K562 (cell line): ENCODE measurements at regions not wholly inside any gene's neighbourhood (a gene's known extent, or its start where the extent isn't known, plus 50 kb on each side); places are given as distances from the start of the nearest gene placed in this dataset.

Source experiments
- ATAC-seq: fragments of 200-7000 bp; cut with Tn5 transposase; 3 replicates; pipeline ENCODE4 v1.9.1; 2020; ENCODE audit warnings: moderate library complexity
- BruUV-seq: library from RNA; stranded (reverse); fragments of 400-500 nt; replicated peaks from 2 replicates; lab custom pipeline; 2021; lab: Mats Ljungman, UMichigan
- CTCF ChIA-PET: fragments of 300-600 bp; formaldehyde crosslinking; extraction: SDS; loops from one replicate; lab custom pipeline; 2021; ENCODE audit warnings: low intra/inter-chr PET ratio; lab: Yijun Ruan, JAX
- POLR2A ChIA-PET: fragments of 300-600, 350-650 bp; sonication (Branson Sonifier 250); formaldehyde crosslinking; extraction: SDS; loops from one replicate; lab custom pipeline; 2021; ENCODE audit warnings: antibody characterized with exemption, inconsistent platforms; lab: Yijun Ruan, JAX
- DNase-seq, 4 experiments: peaks; one replicate each; pipeline versions ENCODE4 v3.0.0 to v3.0.0-alpha.2; 2011 to 2018; ENCODE audit warnings: low spot score in 3 of 4, mixed read lengths in 3 of 4; ENCODE audit errors: extremely low read depth in 1 of 4
- FAIRE-seq: peaks from 2 replicates; lab custom pipeline; 2011; peaks lifted over from hg19 to GRCh38; lab: Jason Lieb, UNC
- H2AFZ ChIP-seq: 2 replicates; pipeline ENCODE4 v1.6.0; 2011; ENCODE audit warnings: low read depth, low read length, control low read depth, inconsistent platforms
- H3K27ac ChIP-seq: fragments of 200-600 bp; 3 replicates; pipeline ENCODE4 v1.8.0; 2011; ENCODE audit warnings: low read depth, mild to moderate bottlenecking, control low read depth, inconsistent platforms, low read length, moderate library complexity, mixed read lengths; ENCODE audit errors: extremely low read depth
- H3K27me3 ChIP-seq, 2 experiments: fragments of 300-600 bp in 1 of 2; 2 replicates in 1 of 2; 3 replicates in 1 of 2; pipeline versions ENCODE4 v1.6.0 to v1.8.0; 2011; ENCODE audit warnings: inconsistent platforms in 2 of 2, low read length in 2 of 2, mild to moderate bottlenecking in 1 of 2, mixed read lengths in 1 of 2, moderate library complexity in 1 of 2; ENCODE audit not compliant: control insufficient read depth in 2 of 2, insufficient read depth in 2 of 2
- H3K36me3 ChIP-seq: fragments of 300-600 bp; 3 replicates; pipeline ENCODE4 v1.8.0; 2011; ENCODE audit warnings: mild to moderate bottlenecking, low read length, inconsistent platforms; ENCODE audit not compliant: control insufficient read depth, insufficient read depth
- H3K4me1 ChIP-seq, 2 experiments: fragments of 200-600 bp in 1 of 2; replicated peaks in 1 of 2; 2 replicates in 1 of 2; 3 replicates in 1 of 2; pipeline versions ENCODE4 v1.5.1 to v1.8.0; 2011; ENCODE audit warnings: inconsistent platforms in 2 of 2, low read length in 2 of 2, mild to moderate bottlenecking in 1 of 2, mixed read lengths in 1 of 2, moderate library complexity in 1 of 2; ENCODE audit not compliant: control insufficient read depth in 2 of 2, insufficient read depth in 2 of 2
- H3K4me2 ChIP-seq: 2 replicates; pipeline ENCODE4 v1.6.1; 2011; ENCODE audit warnings: low read length, control low read depth, inconsistent platforms, mixed read lengths; ENCODE audit not compliant: insufficient read depth
- H3K4me3 ChIP-seq: fragments of 200-600 bp; sonication (generic), shearing (Covaris generic); 2 replicates; pipeline ENCODE4 v1.5.1; 2016; ENCODE audit warnings: control low read depth, inconsistent platforms
- H3K79me2 ChIP-seq: fragments of 200-600 bp; 3 replicates; pipeline ENCODE4 v1.8.0; 2011; ENCODE audit warnings: low read length, inconsistent platforms; ENCODE audit not compliant: control insufficient read depth, insufficient read depth
- H3K9ac ChIP-seq, 2 experiments: 2 replicates each; pipeline versions ENCODE4 v1.6.0 to v1.6.1; 2011; ENCODE audit warnings: low read depth in 2 of 2, low read length in 2 of 2, control low read depth in 1 of 2, inconsistent platforms in 1 of 2, mild to moderate bottlenecking in 1 of 2, mixed read lengths in 1 of 2; ENCODE audit not compliant: insufficient read depth in 1 of 2
- H3K9me1 ChIP-seq: one replicate; pipeline ENCODE4 v1.6.0; 2011; ENCODE audit warnings: inconsistent platforms, mild to moderate bottlenecking, low read length, moderate library complexity; ENCODE audit not compliant: control insufficient read depth, insufficient read depth
- H3K9me3 ChIP-seq: replicated peaks from 2 replicates; pipeline ENCODE4 v1.5.1; 2011; ENCODE audit warnings: low read depth, low read length, inconsistent platforms; ENCODE audit not compliant: control insufficient read depth, insufficient read depth
- H4K20me1 ChIP-seq: replicated peaks from 2 replicates; pipeline ENCODE4 v1.6.1; 2011; ENCODE audit warnings: low read length, inconsistent platforms, mixed read lengths; ENCODE audit not compliant: control insufficient read depth, insufficient read depth
- CAMTA2 ChIP-seq: fragments of 250-450 bp; sonication (Bioruptor Pico); conservative IDR thresholded peaks from 2 replicates; pipeline ENCODE4 v1.5.1; 2022
- FOXP4 ChIP-seq: sonication (generic); formaldehyde crosslinking; IDR thresholded peaks from 2 replicates; pipeline ENCODE4 v1.8.0; 2022; ENCODE audit warnings: mild to moderate bottlenecking, missing genetic modification reagents, borderline replicate concordance
- GABPB2 ChIP-seq: fragments of 250-450 bp; sonication (Bioruptor Pico); conservative IDR thresholded peaks from 2 replicates; pipeline ENCODE4 v1.5.1; 2021; ENCODE audit warnings: mild to moderate bottlenecking
- ILK ChIP-seq: fragments of 450-650 bp; IDR thresholded peaks from 2 replicates; pipeline ENCODE4 v1.6.1; 2016; ENCODE audit warnings: missing genetic modification characterization, low read depth, mild to moderate bottlenecking, missing compliant biosample characterization, moderate library complexity, borderline replicate concordance
- IRF9 ChIP-seq: fragments of 450-650 bp; IDR thresholded peaks from 2 replicates; pipeline ENCODE4 v1.6.1; 2016; ENCODE audit warnings: missing biosample characterization, missing genetic modification characterization
- MTA3 ChIP-seq: fragments of 450-650 bp; formaldehyde crosslinking; IDR thresholded peaks from 2 replicates; pipeline ENCODE4 v1.6.1; 2017; ENCODE audit warnings: mild to moderate bottlenecking, borderline replicate concordance
- NR3C1 ChIP-seq: sonication (generic); formaldehyde crosslinking; IDR thresholded peaks from 2 replicates; pipeline ENCODE4 v1.8.1; 2022; ENCODE audit warnings: missing genetic modification reagents
- SETDB1 ChIP-seq: IDR thresholded peaks from one replicate; pipeline ENCODE4 v1.6.1; 2012; ENCODE audit warnings: low read length, control low read depth, inconsistent platforms
- TBP ChIP-seq: optimal IDR thresholded peaks from 2 replicates; pipeline ENCODE3; 2011; ENCODE audit warnings: low read depth, low read length, improper control_type of control experiment
- USF2 ChIP-seq: sonication (generic); formaldehyde crosslinking; IDR thresholded peaks from 2 replicates; pipeline ENCODE4 v1.5.0; 2020; ENCODE audit warnings: missing genetic modification reagents
- ZNF124 ChIP-seq: sonication (generic); formaldehyde crosslinking; IDR thresholded peaks from 2 replicates; pipeline ENCODE4 v1.8.1; 2022; ENCODE audit warnings: missing genetic modification reagents
- ZNF239 ChIP-seq: fragments of 250-450 bp; sonication (Bioruptor Pico); IDR thresholded peaks from 2 replicates; pipeline ENCODE4 v1.4.0; 2020; ENCODE audit warnings: mild to moderate bottlenecking
- WGBS: fragments of 100-300 bp; shearing (Covaris generic); methylation state at CpG from one replicate; pipeline ENCODE4 v1.1.6; 2016; ENCODE audit warnings: low coverage, mixed read lengths; ENCODE audit not compliant: insufficient coverage; ENCODE audit errors: missing lambda C conversion rate; 5-methylcytosine and 5-hydroxymethylcytosine counted together
- in situ Hi-C: fragments of 300-500 bp; cut with MboI; formaldehyde crosslinking; loops from 4 replicates; pipeline ENCODE4 v1.15.0; 2018; ENCODE audit warnings: inconsistent platforms, mixed read lengths
- intact Hi-C: fragments of 100-400 bp; cut with micrococcal nuclease; formaldehyde crosslinking; loops from 2 replicates; pipeline ENCODE4 v1.14.2; 2022

GRCh38 chr2:18242716-18243115, 317.7 kb downstream of the RDH14 start:
- Histone ChIP-seq H3K27me3 (no peaks in the 10 kb centered on the region), H3K9me3 (no peaks in the 10 kb centered on the region), H3K79me2 (no peaks in the 10 kb centered on the region), H4K20me1 (no peaks in the 10 kb centered on the region), H2AFZ (no peak overlapping the region), H3K4me2 (no peak overlapping the region), H3K4me1 (no peaks in the 10 kb centered on the region), H3K36me3 (no peaks in the 10 kb centered on the region), H3K9me1 (no peaks in the 10 kb centered on the region), H3K4me3 (no peak overlapping the region), H3K27ac (no peak overlapping the region), H3K9ac (no peak overlapping the region)
- ATAC-seq: no peak
- TF ChIP-seq MTA3: no peak
- TF ChIP-seq NR3C1 (CRISPR knock-in tag): no peak
- no peak for TF ChIP-seq IRF9 (tag)
- ChIA-PET POLR2A (no interaction called here), CTCF (no interaction called here)
- intact Hi-C loops (no loop called here), in situ Hi-C loops (no loop called here)
- no TSS peak for BruUV-seq
- FAIRE-seq: no peak
- no peak for DNase-seq

DNA sequence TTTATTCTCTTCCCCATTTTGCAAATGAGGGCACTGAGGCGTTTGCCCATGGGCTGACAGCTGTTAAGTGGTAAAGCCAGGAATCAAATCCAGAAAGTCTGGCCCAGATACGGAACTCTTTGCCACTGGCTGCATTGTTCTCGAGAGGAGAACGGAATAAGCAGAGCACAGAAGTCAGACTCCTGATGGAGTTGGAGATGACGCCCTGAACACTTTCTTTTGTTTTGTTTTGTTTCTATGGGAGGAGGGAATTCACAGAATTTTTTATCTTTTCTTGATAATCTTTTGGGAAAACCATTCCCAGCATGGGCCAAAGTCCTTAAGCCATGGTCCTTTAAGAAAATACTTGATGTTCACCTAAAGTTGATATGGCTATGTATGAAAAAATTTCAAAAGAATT, 322.2 kb downstream of the RDH14 start:
- Histone ChIP-seq H2AFZ (no peak overlapping the region), H3K79me2 (no peaks in the 10 kb centered on the region), H3K9me3 (no peaks in the 10 kb centered on the region), H3K9me1 (no peaks in the 10 kb centered on the region), H3K27me3 (no peaks in the 10 kb centered on the region), H3K4me1 (no peaks in the 10 kb centered on the region), H3K4me2 (no peak overlapping the region), H3K27ac (no peak overlapping the region), H3K4me3 (no peak overlapping the region), H3K9ac (no peak overlapping the region), H4K20me1 (no peaks in the 10 kb centered on the region), H3K36me3 (no peaks in the 10 kb centered on the region)
- ChIA-PET POLR2A (no interaction called here), CTCF (no interaction called here)
- ATAC-seq (no peak), FAIRE-seq (no peak), DNase-seq (no peak)
- WGBS: 2% methylated on average over 5 of the region's 5 CpGs
- intact Hi-C loops: no loop called here
- no TSS peak for BruUV-seq
- in situ Hi-C loops: no loop called here
- TF ChIP-seq FOXP4 (CRISPR knock-in tag): no peak
- no peak for TF ChIP-seq CAMTA2 (CRISPR knock-in tag)
- no peak for TF ChIP-seq TBP
- no peak for TF ChIP-seq GABPB2 (CRISPR knock-in tag)
- no peak for TF ChIP-seq USF2
- TF ChIP-seq SETDB1: no peak
- TF ChIP-seq ILK (tag): no peak
- no peak for TF ChIP-seq ZNF124 (CRISPR knock-in tag)
- no peak for TF ChIP-seq ZNF239 (CRISPR knock-in tag)
